Left cardiac atrium (tissue), 4 donors: ENCODE measurements at regions not wholly inside any gene's neighbourhood (a gene's known extent, or its start where the extent isn't known, plus 50 kb on each side); places are given as distances from the start of the nearest gene placed in this dataset.
"Not testable (repeated sequence)": the region's sequence is repeated elsewhere in the genome, so short reads cannot be mapped to it uniquely, and the experiment has no call there.

Experiments
- ATAC-seq, 2 donors: fragments of 200-7000 bp; cut with Tn5 transposase; one replicate each; pipeline ENCODE4 v1.9.1; 2020; ENCODE audit warnings: mild to moderate bottlenecking in 2 of 2, moderate library complexity in 2 of 2
- DNase-seq: peaks from one replicate; pipeline ENCODE4 v3.0.0-alpha.2; 2020
- intact Hi-C, 2 donors: fragments of 100-400 bp; cut with DNase I; formaldehyde crosslinking; loops; one replicate each; pipeline versions ENCODE4 v1.14.1 to v1.15.1; 2022 to 2023
- donor health status: DM: no; HTN: yes; CAD: no.
- donor health status: DM: no; HTN: yes; CAD: no; lungs with severe emphysema.
- donor health status: DM: yes; HTN: yes; CAD: no.
- donor health status: Dilated cardiomyopathy.

DNA sequence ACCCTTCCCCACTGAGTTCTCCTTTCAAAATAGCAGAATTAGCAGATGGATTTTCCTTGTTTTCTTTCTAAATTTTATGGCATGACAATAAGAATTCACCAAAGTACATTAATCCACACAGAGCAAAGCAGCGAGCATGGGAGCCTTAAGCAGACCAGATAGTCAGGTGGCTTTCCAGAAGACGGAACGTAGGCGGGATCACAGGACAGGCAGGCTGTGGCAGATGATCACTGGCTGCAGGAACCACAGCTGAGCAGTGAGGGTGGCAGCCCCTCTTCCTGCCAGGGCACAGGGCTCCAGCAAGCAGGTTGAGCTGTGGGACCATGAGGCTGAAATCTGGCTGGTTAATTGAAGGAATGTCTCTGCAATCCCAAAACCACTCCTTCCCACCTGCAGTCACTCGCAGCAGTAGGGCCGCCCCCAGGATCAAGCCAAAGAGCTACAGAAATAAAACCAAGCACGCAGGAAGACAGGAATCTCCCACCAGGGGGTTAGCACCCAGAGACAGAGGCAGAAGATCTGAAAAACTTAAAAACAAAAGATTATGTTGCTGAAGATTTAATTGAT lies 259.9 kb downstream of the EIPR1 start:
- ATAC-seq (no peak), DNase-seq (no peak)
- intact Hi-C loops: no loop called here

DNA sequence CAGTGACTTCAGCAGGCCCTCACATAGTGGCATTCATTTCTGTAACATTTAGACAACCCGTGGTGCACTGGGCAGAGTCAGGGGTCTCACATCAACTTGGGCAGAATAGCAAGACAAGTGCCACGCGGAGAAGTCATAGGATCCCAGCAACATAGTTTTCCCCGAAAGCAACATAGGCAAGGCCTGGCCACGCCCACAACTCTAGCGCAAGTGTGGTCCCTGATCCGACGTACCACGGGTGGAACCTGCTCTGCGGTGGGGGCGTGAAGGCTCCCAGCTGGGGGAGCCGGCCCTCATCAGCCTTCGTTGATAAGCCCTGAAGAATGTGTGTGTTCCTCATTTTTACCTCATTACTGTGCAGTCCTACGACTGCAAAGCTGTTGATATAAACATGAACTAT lies 261.2 kb downstream of the EIPR1 start:
- no peak for DNase-seq
- intact Hi-C loops: no loop called here
- ATAC-seq: no peak

DNA sequence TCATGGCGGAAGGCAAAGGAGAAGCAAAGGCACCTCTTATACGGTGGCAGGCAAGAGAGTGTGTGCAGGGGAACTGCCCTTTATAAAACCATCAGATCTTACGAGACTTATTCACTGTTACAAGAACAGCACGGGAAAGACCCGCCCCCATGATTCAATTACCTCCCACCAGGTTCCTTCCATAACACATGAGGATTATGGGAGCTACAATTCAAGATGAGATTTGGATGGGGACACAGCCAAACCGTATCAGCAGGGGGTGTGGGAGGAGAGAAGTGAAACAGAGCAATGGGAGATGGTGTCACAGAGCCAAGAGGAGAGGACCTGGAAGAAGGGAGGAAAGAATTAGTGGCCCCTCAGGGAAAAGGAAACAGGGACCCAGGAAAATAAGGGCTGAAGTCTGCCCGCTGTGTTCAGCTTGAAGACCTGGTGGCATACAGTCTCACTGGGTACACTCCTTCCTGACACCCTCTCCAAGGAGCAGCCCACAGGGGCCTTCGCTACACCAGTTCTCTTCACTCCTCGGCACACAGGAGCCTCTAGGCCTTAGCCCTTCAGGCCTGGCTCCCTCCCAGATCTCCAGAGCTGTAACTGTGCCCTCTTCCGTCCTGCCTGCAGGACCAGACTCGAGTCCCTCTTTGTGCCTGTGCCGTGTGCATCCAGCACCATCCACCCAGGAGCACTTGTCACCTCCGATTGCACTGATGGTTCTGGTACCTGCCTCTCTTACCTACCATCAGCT lies 262.1 kb downstream of the EIPR1 start:
- DNase-seq: no peak

DNA sequence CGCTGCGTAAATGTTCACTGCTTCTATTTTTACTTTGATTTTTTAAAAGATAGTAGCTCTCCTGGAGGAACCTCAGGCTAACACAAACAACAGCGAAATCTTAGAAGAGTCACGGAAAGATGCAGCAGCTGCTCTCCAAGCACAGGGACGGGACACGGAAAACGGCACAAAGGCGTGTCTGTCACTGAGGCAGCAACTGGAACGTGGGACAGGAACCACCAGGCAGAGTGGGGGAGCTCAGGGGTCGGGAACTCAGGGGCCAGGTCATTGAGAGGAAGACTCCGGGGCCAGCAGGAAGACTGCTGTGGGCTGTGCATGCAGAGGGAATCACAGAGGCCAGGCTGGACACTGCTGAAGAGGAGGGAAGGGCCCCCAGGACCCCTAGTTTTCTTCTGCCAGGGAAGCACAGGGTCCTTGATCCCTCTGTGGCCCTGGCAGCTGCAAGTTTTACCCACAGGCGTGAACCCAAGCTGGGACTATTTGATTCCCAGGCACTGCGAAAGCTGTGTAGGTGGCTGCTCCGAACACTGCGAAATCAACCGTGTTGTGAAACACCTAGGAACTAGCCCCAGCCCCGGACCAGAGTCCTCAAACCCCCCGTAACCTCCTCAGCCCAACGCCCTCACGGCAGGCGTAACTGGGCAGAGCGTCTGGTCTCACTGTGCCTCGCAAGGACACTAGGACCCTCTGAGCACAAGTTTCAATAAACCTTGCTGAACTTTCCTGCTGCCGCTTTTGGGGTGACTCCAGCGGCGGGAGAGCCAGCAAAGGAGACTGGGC lies 263.0 kb downstream of the EIPR1 start:
- no peak for DNase-seq
- no peak for ATAC-seq
- intact Hi-C loops: no loop called here

More for the DNA sequence above, 262.1 kb downstream of the EIPR1 start:
- no peak for ATAC-seq
- intact Hi-C loops: no loop called here

DNA sequence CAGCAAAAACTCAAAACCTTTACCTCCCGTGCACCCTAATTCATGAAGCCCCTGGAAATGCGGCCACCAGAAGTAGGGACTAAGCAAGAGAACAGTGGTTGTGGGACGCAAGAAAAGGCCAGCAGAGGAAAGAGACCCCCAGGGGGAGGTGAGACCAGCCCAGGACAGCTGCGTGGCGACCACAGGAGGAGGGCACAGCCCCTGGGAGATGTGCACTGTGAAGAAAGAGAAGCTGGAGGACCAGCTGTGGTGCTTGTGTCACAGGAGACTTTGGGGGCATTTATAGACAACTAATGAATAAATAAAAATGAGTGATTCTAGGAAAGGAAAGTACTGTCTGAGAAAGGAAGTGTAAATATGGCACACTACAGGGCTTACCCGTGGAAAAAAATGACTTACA lies 263.8 kb downstream of the EIPR1 start:
- ATAC-seq (no peak), DNase-seq (no peak)
- intact Hi-C loops: no loop called here

DNA sequence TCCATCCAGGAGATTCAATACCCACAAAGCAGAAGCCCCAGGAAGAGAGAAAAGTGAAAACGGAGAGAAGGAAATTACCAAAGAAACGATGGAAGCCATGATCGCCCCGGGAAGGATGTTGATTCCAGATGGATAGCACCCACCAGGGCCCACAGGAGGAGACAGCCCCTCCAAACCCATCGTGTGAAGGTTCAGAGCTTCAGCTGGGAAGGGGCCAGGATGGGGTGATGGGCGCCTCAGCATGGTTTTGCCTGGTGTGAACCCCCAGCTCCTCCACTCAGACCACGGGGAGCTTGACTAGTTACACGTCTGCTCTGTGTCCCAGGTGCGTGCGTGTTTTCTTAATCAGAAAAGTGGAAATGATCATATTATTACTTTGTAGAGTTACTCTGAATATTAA lies 264.5 kb downstream of the EIPR1 start:
- ATAC-seq: no peak
- intact Hi-C loops: no loop called here
- no peak for DNase-seq

DNA sequence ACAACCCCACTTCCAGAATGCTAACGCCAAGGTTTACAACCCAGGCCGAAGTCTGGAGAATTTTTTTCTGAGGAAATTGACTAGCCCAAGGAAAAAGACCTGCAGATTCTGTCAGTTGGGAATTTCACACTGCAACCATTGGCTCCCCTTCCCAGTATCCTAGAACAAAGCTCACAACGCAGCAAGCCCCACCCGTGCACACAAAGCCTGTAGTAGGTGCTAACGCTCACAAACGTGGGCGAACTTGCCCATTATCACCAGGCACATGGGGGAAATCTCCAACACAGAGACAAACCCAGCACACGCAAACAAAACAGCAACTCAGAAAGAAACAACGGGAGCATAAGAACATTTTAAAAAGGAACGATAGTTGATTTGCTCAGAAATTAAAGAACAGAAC lies 265.1 kb downstream of the EIPR1 start:
- DNase-seq (no peak), ATAC-seq (no peak)
- intact Hi-C loops: no loop called here

DNA sequence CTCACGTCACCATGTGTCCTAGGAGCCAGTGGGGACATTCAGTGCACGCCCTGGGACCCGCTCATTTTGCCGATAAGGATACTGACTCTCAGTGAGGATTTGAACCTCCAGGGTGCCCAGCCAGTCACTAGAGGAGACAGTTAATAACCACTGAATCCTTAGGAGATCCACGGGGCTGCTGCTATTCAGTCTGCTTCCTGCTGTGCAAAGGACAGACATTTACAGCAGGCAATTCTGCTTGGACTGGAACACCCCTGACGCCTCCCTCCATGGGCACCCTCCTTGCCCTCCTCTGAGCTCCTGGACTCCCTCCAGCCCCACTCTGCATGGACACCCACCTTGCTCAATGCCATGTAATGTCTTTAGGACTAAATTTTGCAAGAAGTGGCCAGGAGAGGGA lies 265.5 kb downstream of the EIPR1 start:
- intact Hi-C loops: no loop called here
- DNase-seq: no peak
- ATAC-seq: no peak

DNA sequence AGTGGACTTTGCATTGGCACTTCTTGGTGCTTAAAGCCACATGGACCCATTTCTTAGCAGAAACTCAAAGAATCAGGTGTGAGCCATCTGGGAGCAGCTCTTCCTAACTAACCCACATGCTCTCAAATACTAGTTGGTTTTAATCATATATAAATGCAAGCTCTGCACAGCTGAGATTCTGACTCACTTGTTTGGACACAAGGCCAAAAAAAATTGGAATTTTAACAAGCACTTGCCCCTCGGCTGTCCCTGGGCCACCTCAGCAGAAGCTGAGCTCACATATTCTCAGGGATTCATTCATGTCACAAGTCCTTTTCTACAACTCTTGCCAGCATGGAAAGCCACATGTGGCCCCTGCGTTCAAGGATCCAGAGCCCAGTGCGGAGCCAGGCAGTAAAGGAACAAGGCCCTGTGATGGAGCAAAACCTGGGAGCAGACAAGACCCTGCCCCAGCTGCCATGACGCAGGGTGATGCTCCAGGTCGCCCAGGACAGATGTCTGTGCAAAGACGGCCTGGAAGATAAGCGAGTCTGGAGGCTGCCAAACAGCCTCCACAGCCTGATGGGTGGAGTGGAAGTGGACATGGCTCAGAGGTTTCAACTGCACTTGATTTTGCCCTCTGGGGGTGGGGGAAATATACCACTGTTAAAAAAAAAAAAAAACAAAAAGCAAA lies 266.5 kb downstream of the EIPR1 start:
- ATAC-seq (no peak), DNase-seq (no peak)
- intact Hi-C loops: no loop called here

DNA sequence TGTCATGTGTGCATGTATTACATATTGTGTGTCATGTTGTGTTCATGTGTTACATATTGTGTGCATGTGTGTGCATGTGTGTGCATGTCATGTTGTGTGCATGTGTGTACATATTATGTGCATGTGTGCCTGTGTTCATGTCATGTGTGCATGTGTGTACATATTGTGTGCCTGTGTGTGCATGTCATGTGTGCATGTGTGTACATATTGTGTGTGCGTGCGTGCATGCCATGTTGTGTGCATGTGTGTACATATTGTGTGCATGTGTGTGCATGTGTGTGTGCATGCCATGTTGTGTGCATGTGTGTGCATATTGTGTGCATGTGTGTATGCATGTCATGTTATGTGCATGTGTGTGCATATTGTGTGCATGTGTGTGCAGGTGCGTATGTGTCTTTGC lies 267.1 kb downstream of the EIPR1 start:
- intact Hi-C loops: no loop called here
- DNase-seq: no peak
- ATAC-seq: no peak

DNA sequence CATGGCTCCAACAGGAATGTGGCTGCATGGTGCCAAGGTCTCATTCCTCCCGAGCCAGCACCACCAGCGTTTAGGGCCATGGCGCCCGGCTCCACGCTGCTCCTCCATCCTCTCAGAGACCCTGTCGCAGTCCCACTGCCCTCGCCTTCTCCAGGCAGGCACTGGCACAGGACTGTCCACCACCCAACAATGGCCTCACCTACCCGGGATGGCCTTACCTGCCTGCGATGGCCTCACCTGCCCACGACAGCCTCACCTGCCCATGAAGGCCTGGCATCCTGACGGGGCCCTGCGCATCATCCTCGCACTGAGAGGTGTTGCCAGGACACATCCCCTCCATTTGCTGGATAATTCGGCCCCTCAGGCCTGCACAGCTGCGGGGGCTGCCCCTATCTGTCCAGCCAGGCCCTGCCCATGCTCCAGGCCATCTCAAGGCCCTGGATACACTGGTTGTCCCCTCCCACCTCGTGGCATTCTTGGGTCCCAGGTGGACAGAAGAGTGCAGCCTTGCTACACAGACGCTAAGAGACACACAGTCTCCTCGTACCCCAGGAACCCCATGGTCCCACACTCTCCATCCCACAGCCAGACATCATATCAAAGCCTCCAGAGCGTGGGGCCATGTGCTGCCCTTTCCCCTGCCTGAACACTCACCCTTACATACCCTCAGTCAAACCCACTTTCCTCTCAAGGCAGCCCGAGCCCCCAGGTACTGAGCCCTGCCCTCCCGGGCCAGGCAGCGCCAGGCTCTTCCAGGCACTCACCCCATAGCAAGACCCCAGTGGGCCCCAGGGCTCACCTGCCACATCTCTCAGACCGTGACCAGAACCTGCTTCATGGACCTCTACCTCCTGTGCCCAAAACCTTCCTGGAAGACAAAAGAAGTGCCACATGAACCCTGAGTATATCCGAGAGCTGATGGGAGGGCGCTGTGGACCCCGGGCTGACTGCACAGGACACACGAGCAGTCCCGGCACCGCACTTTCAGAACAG lies 268.6 kb downstream of the EIPR1 start:
- ATAC-seq (no peak), DNase-seq (no peak)
- intact Hi-C loops: no loop called here

DNA sequence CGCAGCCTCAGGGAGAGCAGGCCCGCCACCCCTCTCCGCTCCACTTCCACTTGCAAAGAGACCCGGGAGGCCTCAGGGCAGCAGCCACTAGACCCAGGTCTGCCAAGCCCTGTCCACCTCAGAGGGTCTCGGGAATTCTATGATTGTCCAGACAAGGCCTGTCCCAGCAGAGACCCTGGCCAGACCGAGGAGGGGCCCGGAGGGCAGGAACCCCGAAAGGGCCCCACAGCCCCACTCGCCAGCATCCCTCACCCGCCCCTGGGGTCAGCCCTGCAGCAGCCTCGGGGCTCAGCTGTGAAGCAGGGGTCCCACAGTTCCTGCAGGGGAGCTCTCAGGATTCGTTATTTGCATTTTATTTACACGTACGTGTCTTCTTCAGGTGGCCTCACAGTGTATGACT lies 269.5 kb downstream of the EIPR1 start:
- no peak for ATAC-seq
- no peak for DNase-seq
- intact Hi-C loops: no loop called here

DNA sequence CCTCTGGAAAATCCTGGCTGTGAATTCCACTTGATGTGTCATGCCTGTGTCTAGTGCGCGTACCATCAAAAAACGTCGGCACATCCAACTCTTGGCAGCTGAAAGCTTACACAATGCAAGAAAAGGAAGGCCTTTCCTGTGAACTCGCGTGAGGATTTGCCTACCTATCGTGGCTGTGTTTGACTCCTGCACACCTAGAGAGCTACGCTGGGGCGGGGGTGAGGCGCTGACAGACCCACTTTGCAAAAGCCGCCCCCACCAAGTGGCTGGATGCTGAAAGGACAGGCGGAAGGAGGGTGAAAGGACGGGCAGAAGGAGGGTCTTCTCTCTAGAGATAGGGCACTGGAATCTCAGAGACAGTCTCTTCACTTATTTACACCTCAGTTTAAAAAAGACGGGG lies 270.1 kb downstream of the EIPR1 start:
- intact Hi-C loops: no loop called here
- no peak for ATAC-seq
- DNase-seq: no peak

DNA sequence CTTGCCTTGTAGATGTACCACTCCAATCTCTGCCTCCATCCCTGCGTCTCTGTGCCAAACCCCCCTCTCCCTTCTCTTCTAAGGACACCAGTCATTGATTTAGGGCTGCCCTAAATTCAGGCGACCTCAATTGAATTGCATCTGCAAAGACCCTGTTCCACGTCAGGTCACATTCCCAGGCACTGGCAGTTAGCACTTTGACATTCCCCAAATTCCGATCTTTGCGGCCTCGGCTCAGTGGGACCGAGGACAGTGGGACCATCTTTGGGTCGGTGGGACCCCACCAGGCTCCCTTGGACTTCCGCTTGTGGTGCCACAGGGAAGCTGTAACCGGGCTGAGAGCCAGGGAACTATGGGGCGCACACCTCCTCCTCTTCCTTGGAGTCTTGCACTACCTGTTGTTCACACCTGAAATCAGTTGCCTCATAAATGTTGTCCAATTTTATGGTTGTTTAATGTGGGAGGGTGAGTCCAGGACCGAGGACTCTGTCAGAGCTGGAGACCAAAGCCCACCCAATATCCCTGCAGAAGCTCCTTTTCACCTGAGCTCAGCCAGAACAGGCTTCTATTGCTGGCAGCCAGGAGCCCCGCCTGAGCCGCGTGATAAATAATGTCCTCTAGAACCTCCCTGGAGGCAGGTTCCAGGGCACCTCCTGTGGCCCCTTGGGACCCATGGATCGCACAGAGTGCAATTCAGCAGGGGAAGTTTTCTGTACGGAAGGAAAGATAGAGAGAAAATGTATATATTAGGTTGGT lies 271.6 kb downstream of the EIPR1 start:
- intact Hi-C loops: no loop called here
- ATAC-seq (no peak), DNase-seq (no peak)

DNA sequence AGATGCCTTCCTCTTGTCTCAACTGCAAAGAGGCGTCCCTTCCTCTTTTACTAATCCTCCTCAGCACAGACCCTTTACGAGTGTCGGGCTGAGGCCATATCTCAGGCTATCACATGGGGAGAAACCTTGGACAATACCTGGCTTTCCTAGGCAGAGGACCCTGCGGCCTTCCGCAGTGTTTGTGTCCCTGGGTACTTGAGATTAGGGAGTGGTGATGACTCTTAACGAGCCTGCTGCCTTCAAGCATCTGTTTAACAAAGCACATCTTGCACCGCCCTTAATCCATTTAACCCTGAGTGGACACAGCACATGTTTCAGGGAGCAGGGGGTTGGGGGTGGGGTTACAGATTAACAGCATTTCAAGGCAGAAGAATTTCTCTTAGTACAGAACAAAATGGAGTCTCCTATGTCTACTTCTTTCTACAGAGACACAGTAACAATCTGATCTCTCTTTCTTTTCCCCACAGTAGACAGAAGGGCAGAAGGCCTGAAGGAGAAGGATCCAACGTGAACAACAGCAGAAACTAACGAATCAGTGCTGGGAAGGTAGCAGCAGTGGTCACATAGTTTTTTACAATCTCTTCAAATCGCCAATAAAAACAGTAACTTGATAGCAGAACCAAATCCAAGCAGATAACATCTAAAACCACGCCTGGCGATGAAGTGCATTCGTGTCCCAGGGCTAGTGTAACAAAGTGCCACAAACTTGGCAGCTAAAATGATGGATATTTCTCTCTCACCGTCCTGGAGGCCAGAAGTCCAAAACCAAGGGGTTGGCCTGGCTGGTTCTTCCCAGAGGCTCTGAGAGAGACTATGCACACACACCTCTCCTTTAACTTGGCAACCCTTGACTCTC lies 272.4 kb downstream of the EIPR1 start:
- intact Hi-C loops, DNase-seq, ATAC-seq: not testable (repeated sequence)

DNA sequence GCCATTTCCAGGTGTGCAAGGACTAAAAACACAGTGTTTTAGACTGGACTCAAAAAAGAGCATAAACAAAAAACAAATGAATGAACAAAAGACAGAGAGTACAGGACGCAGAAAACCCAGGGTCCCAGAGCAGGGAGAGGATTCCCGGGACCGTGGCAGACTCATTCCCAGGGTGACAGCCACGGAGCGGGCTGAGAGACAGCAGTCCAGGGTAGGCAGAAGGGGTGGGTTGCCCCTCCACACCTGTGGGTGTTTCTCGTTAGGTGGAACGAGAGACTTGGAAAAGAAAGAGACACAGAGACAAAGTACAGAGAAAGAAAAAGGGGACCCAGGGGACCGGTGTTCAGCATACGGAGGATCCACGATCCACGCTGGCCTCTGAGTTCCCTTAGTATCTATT lies 273.4 kb downstream of the EIPR1 start:
- ATAC-seq: no peak
- intact Hi-C loops: no loop called here
- DNase-seq: no peak

DNA sequence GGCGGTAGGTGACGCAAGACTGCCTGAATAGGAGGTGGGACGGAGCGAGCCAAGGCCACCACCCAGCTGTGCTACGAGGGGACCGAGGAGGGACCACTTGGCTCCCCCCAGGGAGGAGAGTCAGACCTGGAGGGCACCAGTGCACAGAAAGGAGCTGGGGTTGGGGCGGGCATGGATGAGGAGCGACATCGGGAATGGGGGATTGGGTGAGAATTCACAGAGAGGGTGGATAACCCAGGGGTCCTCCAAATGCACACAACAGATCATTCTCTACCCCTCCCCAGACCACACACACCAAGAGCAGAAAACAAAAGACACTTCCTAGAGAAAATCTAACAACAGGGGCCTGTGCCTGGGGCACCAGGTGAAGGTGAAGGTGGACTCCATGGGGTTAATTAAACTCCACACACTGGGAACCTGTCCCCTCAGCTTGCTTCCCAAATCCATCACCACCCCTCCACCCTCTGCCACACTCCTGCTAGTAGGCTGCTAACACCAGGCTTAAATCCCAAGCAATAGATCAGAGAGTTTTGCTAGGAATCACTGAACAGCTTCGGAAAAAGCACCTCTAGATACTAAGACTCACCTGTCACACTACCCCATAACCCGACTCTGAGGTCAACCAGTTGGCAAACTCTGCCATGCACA lies 274.6 kb downstream of the EIPR1 start:
- no peak for ATAC-seq
- intact Hi-C loops: no loop called here
- DNase-seq: no peak
